Testis (tissue), 2 donors: ENCODE measurements at regions not wholly inside any gene's neighbourhood (a gene's known extent, or its start where the extent isn't known, plus 50 kb on each side); places are given as distances from the start of the nearest gene placed in this dataset.

Experiments
- POLR2A ChIP-seq: fragments of 450-650 bp; IDR thresholded peaks from one replicate; pipeline ENCODE4 v1.6.1; 2017; ENCODE audit warnings: antibody characterized with exemption, mild to moderate bottlenecking, moderate library complexity
- TF ChIP-seq, protein P1 (sequence below), 3 experiments: fragments of 450-650 bp in 2 of 3; fragments of 200-600 bp in 1 of 3; sonication (generic) in 1 of 3; IDR thresholded peaks; one replicate each; pipeline ENCODE4 v1.5.1; 2016 to 2019; ENCODE audit warnings: antibody characterized with exemption in 3 of 3, mild to moderate bottlenecking in 2 of 3, moderate library complexity in 1 of 3

GRCh38 chr20:40233406-40233805 lies 455.6 kb downstream of the MAFB start:
- TF ChIP-seq, protein P1, sequence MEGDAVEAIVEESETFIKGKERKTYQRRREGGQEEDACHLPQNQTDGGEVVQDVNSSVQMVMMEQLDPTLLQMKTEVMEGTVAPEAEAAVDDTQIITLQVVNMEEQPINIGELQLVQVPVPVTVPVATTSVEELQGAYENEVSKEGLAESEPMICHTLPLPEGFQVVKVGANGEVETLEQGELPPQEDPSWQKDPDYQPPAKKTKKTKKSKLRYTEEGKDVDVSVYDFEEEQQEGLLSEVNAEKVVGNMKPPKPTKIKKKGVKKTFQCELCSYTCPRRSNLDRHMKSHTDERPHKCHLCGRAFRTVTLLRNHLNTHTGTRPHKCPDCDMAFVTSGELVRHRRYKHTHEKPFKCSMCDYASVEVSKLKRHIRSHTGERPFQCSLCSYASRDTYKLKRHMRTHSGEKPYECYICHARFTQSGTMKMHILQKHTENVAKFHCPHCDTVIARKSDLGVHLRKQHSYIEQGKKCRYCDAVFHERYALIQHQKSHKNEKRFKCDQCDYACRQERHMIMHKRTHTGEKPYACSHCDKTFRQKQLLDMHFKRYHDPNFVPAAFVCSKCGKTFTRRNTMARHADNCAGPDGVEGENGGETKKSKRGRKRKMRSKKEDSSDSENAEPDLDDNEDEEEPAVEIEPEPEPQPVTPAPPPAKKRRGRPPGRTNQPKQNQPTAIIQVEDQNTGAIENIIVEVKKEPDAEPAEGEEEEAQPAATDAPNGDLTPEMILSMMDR (IDR thresholded peaks at IDR 0.05), result no peak
- no peak for TF ChIP-seq POLR2A
